NB4 (cell line): ENCODE measurements at regions not wholly inside any gene's neighbourhood (a gene's known extent, or its start where the extent isn't known, plus 50 kb on each side); places are given as distances from the start of the nearest gene placed in this dataset.

Experiments used
- CTCF ChIP-seq: IDR thresholded peaks from one replicate; pipeline ENCODE4 v1.5.1; 2012; ENCODE audit warnings: low read depth, low read length
- POLR2A ChIP-seq: IDR thresholded peaks from 2 replicates; pipeline ENCODE4 v1.6.1; 2011; ENCODE audit warnings: mild to moderate bottlenecking; ENCODE audit not compliant: insufficient read length; ENCODE audit errors: extremely low read depth

DNA sequence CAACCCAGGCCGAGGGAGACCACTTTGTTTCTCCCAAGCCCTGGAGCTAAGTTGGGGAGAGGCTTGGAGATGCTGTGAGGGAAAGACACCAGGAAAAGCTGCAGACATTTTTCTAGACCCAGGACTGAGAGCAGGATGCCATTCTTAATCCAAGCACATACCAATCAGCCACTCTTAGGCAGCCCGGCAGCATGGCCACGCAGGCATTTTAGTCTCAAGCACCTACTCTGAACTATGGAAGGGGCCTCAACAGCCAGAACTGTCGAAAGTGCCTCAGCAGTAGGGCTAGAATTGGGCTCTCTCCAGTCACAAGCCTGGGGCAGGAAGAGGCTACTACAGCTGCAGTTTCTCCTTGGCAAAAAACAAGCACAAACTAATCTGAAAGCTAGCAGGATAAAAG lies 57.8 kb downstream of the GCC1 start:
- TF ChIP-seq CTCF (no peak), POLR2A (no peak)
